Amniotic epithelial cell (primary cell): ENCODE measurements at regions not wholly inside any gene's neighbourhood (a gene's known extent, or its start where the extent isn't known, plus 50 kb on each side); places are given as distances from the start of the nearest gene placed in this dataset.

Experiments
- DNase-seq: peaks from one replicate; pipeline ENCODE4 v3.0.0-alpha.2; 2010; ENCODE audit warnings: low read depth

GRCh38 chr16:49023050-49023449, 258.6 kb downstream of the CBLN1 start:
- DNase-seq = no peak

GRCh38 chr16:49022351-49022963, 259.2 kb downstream of the CBLN1 start:
- no peak for DNase-seq

GRCh38 chr16:49021136-49021535, 260.5 kb downstream of the CBLN1 start:
- no peak for DNase-seq

DNA sequence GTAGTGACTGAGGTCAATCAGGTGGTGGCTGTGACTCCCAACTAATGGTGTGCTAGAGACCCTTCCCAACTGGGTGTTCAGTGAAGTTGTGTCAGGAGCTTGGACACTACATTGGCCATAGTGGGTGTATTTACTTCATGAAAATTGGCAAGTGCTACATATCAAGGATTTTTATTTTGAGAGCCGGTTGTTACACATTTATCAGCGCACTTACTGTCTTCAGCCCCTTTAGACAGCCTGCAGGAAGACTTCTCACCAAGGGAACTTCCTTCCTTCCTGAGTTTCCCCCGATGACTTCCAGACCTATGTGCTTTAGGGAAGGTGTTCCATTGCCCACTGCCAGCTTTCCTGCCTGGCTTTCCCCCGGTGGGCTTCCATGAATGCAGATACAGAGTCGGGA, 261.2 kb downstream of the CBLN1 start:
- no peak for DNase-seq

- no peak for DNase-seq
Observed at GRCh38 chr16:49019831-49020230, 261.8 kb downstream of the CBLN1 start.

GRCh38 chr16:49019081-49019633, 262.5 kb downstream of the CBLN1 start:
- DNase-seq = no peak

GRCh38 chr16:49018259-49018931, 263.2 kb downstream of the CBLN1 start:
- no peak for DNase-seq

GRCh38 chr16:49017501-49017900, 264.1 kb downstream of the CBLN1 start:
- DNase-seq = no peak

GRCh38 chr16:49016461-49016860, 265.2 kb downstream of the CBLN1 start:
- no peak for DNase-seq

DNA sequence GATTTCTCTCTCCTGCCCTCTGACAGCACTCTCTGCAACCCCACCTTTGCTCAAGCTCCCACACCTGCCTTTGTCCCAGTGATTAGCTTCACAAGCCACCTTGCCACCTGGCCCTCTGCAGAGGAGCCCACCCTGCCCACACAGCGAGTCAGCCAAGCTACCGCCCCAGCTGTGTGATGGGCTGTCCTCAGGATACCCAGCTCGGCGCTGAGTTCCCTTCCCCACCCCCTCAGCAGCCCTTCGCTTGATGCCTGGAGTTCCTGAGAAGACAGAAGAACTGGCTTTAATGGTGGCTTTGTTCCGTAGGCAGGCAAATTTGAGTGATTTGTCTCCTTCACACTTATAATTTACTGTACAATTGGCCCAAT, 266.4 kb downstream of the CBLN1 start:
- no peak for DNase-seq

- DNase-seq = no peak
Observed at GRCh38 chr16:49014277-49015224, 267.1 kb downstream of the CBLN1 start.

- no peak for DNase-seq
Observed at GRCh38 chr16:49013727-49014080, 267.9 kb downstream of the CBLN1 start.

GRCh38 chr16:49012961-49013726, 268.5 kb downstream of the CBLN1 start:
- no peak for DNase-seq

GRCh38 chr16:49011901-49012300, 269.7 kb downstream of the CBLN1 start:
- no peak for DNase-seq

- DNase-seq = no peak
Observed at GRCh38 chr16:49010879-49011278, 270.8 kb downstream of the CBLN1 start.

DNA sequence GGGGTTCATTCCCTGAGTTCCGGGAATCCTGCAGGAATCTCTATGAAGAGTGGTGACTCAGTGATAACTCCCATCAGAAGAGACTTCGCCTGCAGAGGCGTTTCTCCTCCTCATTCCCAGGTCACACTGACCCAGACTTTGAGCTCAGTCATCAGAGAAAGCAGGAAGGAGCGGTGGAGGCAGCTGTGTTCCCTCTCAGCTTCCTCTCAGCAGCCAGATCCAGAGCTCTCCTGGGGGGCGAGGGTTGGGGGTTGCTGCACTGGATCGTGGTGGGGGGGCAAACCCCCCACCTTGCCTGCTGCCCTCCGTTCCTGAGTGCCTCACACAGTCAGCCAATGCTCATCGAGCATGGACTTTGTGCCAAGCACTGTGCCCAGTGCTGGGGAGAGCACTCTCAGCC, 271.2 kb downstream of the CBLN1 start:
- no peak for DNase-seq

DNA sequence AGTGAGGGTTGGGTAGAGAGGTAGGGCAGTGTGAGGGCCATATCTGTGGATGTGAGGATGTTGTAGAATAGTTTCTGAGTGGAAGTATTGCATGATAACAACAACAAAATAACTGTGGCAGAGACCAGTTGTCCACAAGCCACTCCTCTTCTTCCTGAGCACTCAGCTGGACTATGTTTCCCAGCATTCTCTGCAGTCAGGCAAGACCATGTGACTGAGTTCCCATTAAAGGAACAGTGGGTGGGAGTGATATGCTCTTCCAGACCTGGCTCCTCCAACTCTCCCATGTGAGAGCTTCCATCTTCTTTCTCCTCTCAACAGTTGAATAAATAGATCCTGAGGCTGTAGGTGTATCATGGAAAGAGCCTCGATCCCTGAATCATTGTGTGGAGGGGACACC, 272.4 kb downstream of the CBLN1 start:
- DNase-seq = no peak

- DNase-seq = no peak
Observed at GRCh38 chr16:49003992-49004391, 277.6 kb downstream of the CBLN1 start.

DNA sequence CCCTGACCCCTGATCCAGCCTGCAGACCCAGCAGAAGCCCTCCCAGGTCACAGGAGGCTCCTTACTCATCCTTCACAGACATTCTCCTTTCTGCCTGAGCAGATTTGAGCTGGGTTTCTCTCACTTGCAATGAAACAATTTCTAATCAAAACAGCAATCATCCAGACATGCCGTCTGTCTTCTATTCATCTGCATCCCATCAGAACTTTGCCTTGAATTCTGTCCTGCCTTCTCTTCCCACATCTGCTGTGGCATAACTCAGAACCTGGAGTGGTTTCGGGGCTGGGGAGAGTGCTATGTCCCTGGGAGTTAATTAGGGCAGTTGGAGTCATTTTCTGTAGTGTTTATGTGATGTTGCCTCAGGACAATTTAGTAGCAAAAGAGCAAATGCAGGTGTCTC, 278.6 kb downstream of the CBLN1 start:
- no peak for DNase-seq

DNA sequence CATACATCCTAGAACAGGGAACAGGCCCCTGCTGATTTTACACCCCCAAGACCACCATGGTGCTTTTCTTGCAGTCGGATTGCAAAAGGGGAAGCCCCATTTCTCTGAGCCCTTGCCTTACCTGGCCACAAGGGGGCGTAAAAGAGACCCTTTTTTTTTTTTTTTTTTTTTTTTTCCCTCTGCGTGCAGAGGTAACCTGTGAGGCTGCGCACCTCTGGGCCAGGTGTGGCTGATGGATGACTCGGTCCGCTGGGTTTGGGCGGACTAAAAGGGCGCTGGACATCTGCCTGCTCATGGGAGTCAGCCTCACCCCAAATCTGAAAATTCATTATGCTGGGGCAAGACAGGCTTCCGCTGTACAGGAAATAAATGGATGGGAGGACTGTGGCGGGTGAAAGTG, 281.0 kb downstream of the CBLN1 start:
- DNase-seq = no peak

- DNase-seq = no peak
Observed at GRCh38 chr16:48999508-48999907, 282.1 kb downstream of the CBLN1 start.

- no peak for DNase-seq
Observed at GRCh38 chr16:48999044-48999443, 282.6 kb downstream of the CBLN1 start.
